ENCODE measurements at regions not wholly inside any gene's neighbourhood (a gene's known extent, or its start where the extent isn't known, plus 50 kb on each side); places are given as distances from the start of the nearest gene placed in this dataset.

GRCh38 chr19:28291874-28292273 is 921.1 kb downstream of the UQCRFS1 start:
- no peak for DNase-seq (ENCODE audit: low spot score)

- DNase-seq (ENCODE audit: low spot score), result no peak
Observed at GRCh38 chr19:28290963-28291657, 921.8 kb downstream of the UQCRFS1 start.

GRCh38 chr19:28289295-28290063 is 923.5 kb downstream of the UQCRFS1 start:
- DNase-seq (ENCODE audit: low spot score), result no peak

- DNase-seq (ENCODE audit: low spot score), result no peak
Observed at GRCh38 chr19:28288572-28289264, 924.2 kb downstream of the UQCRFS1 start.

GRCh38 chr19:28285917-28286316 is 927.0 kb downstream of the UQCRFS1 start:
- no peak for DNase-seq (ENCODE audit: low spot score)

GRCh38 chr19:28285078-28285477 is 927.9 kb downstream of the UQCRFS1 start:
- no peak for DNase-seq (ENCODE audit: low spot score)

- no peak for DNase-seq (ENCODE audit: low spot score)
Observed at GRCh38 chr19:28284389-28284788, 928.6 kb downstream of the UQCRFS1 start.

- no peak for DNase-seq (ENCODE audit: low spot score)
Observed at GRCh38 chr19:28283592-28283991, 929.4 kb downstream of the UQCRFS1 start.

GRCh38 chr19:28281676-28282075 is 931.3 kb downstream of the UQCRFS1 start:
- no peak for DNase-seq (ENCODE audit: low spot score)

GRCh38 chr19:28264556-28264955 is 948.4 kb downstream of the UQCRFS1 start:
- no peak for DNase-seq (ENCODE audit: low spot score)

- DNase-seq (ENCODE audit: low spot score), result no peak
Observed at GRCh38 chr19:28258829-28259228, 954.1 kb downstream of the UQCRFS1 start.

GRCh38 chr19:28257396-28257795 is 955.6 kb downstream of the UQCRFS1 start:
- no peak for DNase-seq (ENCODE audit: low spot score)

GRCh38 chr19:28247243-28247642 is 965.7 kb downstream of the UQCRFS1 start:
- DNase-seq (ENCODE audit: low spot score), result no peak

- no peak for DNase-seq (ENCODE audit: low spot score)
Observed at GRCh38 chr19:28245937-28246336, 967.0 kb downstream of the UQCRFS1 start.

- DNase-seq (ENCODE audit: low spot score), result no peak
Observed at GRCh38 chr19:28244966-28245365, 968.0 kb downstream of the UQCRFS1 start.

GRCh38 chr19:28242317-28242927 is 970.5 kb downstream of the UQCRFS1 start:
- DNase-seq (ENCODE audit: low spot score), result no peak

- no peak for DNase-seq (ENCODE audit: low spot score)
Observed at GRCh38 chr19:28239270-28239669, 973.7 kb downstream of the UQCRFS1 start.

- no peak for DNase-seq (ENCODE audit: low spot score)
Observed at GRCh38 chr19:28238270-28238820, 974.6 kb downstream of the UQCRFS1 start.

GRCh38 chr19:28235606-28236125 is 977.3 kb downstream of the UQCRFS1 start:
- DNase-seq (ENCODE audit: low spot score), result no peak

GRCh38 chr19:28234637-28235036 is 978.3 kb downstream of the UQCRFS1 start:
- no peak for DNase-seq (ENCODE audit: low spot score)

GRCh38 chr19:28228854-28229253 is 984.1 kb downstream of the UQCRFS1 start:
- no peak for DNase-seq (ENCODE audit: low spot score)

GRCh38 chr19:28224441-28224840 is 988.5 kb downstream of the UQCRFS1 start:
- DNase-seq (ENCODE audit: low spot score), result no peak
